Testis (tissue), 2 donors: ENCODE measurements at regions not wholly inside any gene's neighbourhood (a gene's known extent, or its start where the extent isn't known, plus 50 kb on each side); places are given as distances from the start of the nearest gene placed in this dataset.

ENCODE experiments used
- DNase-seq: peaks from one replicate; pipeline ENCODE4 v3.0.0-alpha.2; 2019
- H3K27ac ChIP-seq, 2 donors: fragments of 200-600 bp; sonication (generic); one replicate each; pipeline ENCODE4 v1.5.1; 2019
- H3K27me3 ChIP-seq: fragments of 200-600 bp; sonication (generic); one replicate; pipeline ENCODE4 v1.5.1; 2019
- H3K36me3 ChIP-seq: fragments of 200-600 bp; sonication (generic); one replicate; pipeline ENCODE4 v1.5.1; 2017; ENCODE audit warnings: low read depth; ENCODE audit errors: missing control alignments
- H3K4me1 ChIP-seq: fragments of 200-600 bp; sonication (generic); one replicate; pipeline ENCODE4 v1.5.1; 2019
- H3K4me3 ChIP-seq, 2 donors: fragments of 200-600 bp; sonication (generic); one replicate each; pipeline ENCODE4 v1.5.1; 2017 to 2019
- H3K9me3 ChIP-seq: fragments of 200-600 bp; sonication (generic); one replicate; pipeline ENCODE4 v1.5.1; 2017
- POLR2A ChIP-seq: fragments of 450-650 bp; IDR thresholded peaks from one replicate; pipeline ENCODE4 v1.6.1; 2017; ENCODE audit warnings: antibody characterized with exemption, mild to moderate bottlenecking, moderate library complexity
- WGBS, 2 donors: methylation state at CpG; one replicate each; pipeline ENCODE4 v1.1.5; 2018; 5-methylcytosine and 5-hydroxymethylcytosine counted together
- intact Hi-C: fragments of 100-400 bp; cut with DNase I; formaldehyde crosslinking; loops from one replicate; pipeline ENCODE4 v1.15.1; 2023; ENCODE audit warnings: low total_unique reads
- TF ChIP-seq, protein P1 (sequence below), 3 experiments: fragments of 450-650 bp in 2 of 3; fragments of 200-600 bp in 1 of 3; sonication (generic) in 1 of 3; IDR thresholded peaks; one replicate each; pipeline ENCODE4 v1.5.1; 2016 to 2019; ENCODE audit warnings: antibody characterized with exemption in 3 of 3, mild to moderate bottlenecking in 2 of 3, moderate library complexity in 1 of 3

DNA sequence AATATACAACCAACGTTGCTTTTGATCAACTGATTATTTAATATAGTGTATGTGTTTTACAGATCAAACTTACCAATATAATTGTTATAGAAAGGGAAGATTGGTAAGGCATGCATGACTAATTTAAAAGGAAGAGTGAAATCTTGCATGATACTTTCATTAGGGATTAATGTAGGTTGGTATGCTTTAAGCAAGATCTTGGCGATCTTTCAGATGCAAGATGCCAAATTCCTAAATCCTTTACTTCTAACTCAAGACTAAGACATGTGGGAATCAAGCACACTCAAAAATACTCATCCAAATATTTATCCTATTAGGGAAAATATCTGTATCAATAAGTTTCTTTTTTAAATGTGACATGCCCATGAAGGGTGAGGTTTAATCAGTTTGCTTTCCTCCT lies 321.4 kb upstream of the MEOX2 start:
- no peak overlapping the region for H3K27ac ChIP-seq
- no peak for DNase-seq
- TF ChIP-seq, protein P1, sequence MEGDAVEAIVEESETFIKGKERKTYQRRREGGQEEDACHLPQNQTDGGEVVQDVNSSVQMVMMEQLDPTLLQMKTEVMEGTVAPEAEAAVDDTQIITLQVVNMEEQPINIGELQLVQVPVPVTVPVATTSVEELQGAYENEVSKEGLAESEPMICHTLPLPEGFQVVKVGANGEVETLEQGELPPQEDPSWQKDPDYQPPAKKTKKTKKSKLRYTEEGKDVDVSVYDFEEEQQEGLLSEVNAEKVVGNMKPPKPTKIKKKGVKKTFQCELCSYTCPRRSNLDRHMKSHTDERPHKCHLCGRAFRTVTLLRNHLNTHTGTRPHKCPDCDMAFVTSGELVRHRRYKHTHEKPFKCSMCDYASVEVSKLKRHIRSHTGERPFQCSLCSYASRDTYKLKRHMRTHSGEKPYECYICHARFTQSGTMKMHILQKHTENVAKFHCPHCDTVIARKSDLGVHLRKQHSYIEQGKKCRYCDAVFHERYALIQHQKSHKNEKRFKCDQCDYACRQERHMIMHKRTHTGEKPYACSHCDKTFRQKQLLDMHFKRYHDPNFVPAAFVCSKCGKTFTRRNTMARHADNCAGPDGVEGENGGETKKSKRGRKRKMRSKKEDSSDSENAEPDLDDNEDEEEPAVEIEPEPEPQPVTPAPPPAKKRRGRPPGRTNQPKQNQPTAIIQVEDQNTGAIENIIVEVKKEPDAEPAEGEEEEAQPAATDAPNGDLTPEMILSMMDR (IDR thresholded peaks at IDR 0.05) = no peak
- TF ChIP-seq POLR2A = no peak
- no peaks in the 10 kb centered on the region for H3K27me3 ChIP-seq
- no peak overlapping the region for H3K4me3 ChIP-seq
- H3K9me3 ChIP-seq = no peaks in the 10 kb centered on the region
- H3K4me1 ChIP-seq = no peaks in the 10 kb centered on the region
- intact Hi-C loops = no loop called here
- H3K36me3 ChIP-seq = no peaks in the 10 kb centered on the region
- WGBS, 2 donors = 78 to 83% methylated on average over 2 of the region's 2 CpGs

DNA sequence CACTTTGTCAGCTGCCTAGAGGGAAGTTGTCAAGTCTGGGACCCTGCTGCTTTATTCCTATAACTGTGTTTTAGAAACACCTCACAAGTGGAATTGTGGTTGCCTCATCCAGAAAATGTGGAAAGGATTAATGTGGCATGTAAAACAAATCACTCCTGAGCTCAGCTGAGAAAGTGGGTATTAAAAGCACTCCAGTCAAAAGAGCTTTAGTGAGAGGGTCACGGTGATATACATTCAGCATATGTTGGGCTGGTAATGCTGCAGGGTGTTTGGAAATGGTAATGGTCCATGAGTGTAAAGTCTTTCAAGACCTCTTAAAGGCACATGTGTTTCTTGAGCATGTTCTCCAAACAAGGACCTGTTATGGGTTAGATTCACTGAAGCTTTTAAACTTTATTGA lies 318.2 kb upstream of the MEOX2 start:
- no peak overlapping the region for H3K27ac ChIP-seq
- intact Hi-C loops = no loop called here
- no peaks in the 10 kb centered on the region for H3K27me3 ChIP-seq
- H3K36me3 ChIP-seq = no peaks in the 10 kb centered on the region
- H3K9me3 ChIP-seq = no peaks in the 10 kb centered on the region
- TF ChIP-seq POLR2A = no peak
- TF ChIP-seq, protein P1 (IDR thresholded peaks at IDR 0.05) = no peak
- no peak for DNase-seq
- H3K4me1 ChIP-seq = no peaks in the 10 kb centered on the region
- 92 to 100% methylated on average over 1 of the region's 1 CpG for WGBS, 2 donors
- no peak overlapping the region for H3K4me3 ChIP-seq

DNA sequence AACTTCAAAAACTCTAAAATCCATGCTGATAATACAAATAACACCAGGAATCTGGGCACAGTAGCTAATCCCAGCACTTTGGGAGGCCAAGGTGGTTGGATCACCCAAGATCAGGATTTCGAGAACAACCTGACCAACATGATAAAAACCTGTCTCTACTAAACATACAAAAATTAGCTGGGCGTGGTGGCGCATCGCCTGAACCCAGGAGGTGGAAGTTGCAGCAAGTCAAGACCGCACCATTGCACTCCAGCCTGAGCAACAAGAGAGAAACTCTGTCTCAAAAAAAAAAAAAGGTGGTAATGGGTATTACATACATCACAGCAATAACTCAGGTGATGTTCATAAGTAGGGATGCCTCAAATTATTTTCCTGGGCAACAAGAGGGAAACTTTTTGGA lies 315.0 kb upstream of the MEOX2 start:
- Histone ChIP-seq H3K27ac (no peak overlapping the region), H3K4me1 (no peaks in the 10 kb centered on the region), H3K4me3 (no peak overlapping the region), H3K36me3 (no peaks in the 10 kb centered on the region), H3K27me3 (no peaks in the 10 kb centered on the region), H3K9me3 (no peaks in the 10 kb centered on the region)
- no peak for TF ChIP-seq POLR2A
- TF ChIP-seq, protein P1 (IDR thresholded peaks at IDR 0.05) = no peak
- intact Hi-C loops = no loop called here
- 99% methylated on average over 5 of the region's 5 CpGs for WGBS, 2 donors
- no peak for DNase-seq

DNA sequence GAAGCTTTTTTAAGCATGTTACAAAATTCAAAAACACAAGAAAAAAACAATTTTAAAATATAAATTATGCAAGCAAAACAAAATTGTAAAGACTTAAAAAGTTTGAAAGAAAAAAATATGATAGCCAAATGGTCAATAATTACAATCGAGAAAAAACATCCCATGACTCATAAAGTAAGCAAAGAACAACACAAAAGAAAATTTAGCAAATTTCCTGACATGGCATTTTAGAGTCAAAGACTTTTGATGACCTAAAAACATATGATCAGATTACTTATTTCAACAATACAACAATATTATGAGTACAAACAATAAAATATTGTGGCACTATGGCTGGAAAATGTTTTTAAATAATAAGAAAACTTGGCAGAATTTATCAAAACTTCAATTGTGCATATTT lies 312.1 kb upstream of the MEOX2 start:
- intact Hi-C loops = no loop called here
- 88 to 93% methylated on average over 1 of the region's 1 CpG for WGBS, 2 donors
- TF ChIP-seq, protein P1 (IDR thresholded peaks at IDR 0.05) = no peak
- TF ChIP-seq POLR2A = no peak
- no peak for DNase-seq
- H3K9me3 ChIP-seq = no peaks in the 10 kb centered on the region
- no peak overlapping the region for H3K27ac ChIP-seq
- no peaks in the 10 kb centered on the region for H3K27me3 ChIP-seq
- no peaks in the 10 kb centered on the region for H3K4me1 ChIP-seq
- no peak overlapping the region for H3K4me3 ChIP-seq
- H3K36me3 ChIP-seq = no peaks in the 10 kb centered on the region

DNA sequence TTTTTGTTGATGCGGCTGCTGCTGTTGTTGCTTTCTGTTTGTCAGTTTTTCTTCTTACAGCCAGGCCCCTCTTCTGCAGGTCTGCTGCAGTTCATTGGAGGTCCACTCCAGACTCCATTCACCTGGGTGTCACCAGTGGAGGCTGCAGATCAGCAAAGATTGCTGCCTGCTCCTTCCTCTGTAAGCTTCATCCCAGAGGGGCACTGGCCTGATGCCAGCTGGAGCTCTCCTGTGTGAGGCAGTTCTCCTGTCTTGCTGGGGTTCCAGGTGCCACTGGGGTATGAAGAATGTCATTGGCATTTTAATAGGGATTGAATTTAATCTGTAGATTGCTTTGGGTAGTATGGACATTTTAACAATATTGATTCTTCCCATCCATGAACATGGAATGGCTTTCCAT lies 308.5 kb upstream of the MEOX2 start:
- no peak for DNase-seq
- H3K9me3 ChIP-seq = no peaks in the 10 kb centered on the region
- no peak overlapping the region for H3K27ac ChIP-seq
- no peaks in the 10 kb centered on the region for H3K27me3 ChIP-seq
- WGBS, 2 donors = 100% methylated on average over 1 of the region's 1 CpG
- intact Hi-C loops = no loop called here
- no peaks in the 10 kb centered on the region for H3K4me1 ChIP-seq
- no peaks in the 10 kb centered on the region for H3K36me3 ChIP-seq
- TF ChIP-seq POLR2A = no peak
- TF ChIP-seq, protein P1 (IDR thresholded peaks at IDR 0.05) = no peak
- H3K4me3 ChIP-seq = no peak overlapping the region
